ENCODE measurements at regions not wholly inside any gene's neighbourhood (a gene's known extent, or its start where the extent isn't known, plus 50 kb on each side); places are given as distances from the start of the nearest gene placed in this dataset.

DNA sequence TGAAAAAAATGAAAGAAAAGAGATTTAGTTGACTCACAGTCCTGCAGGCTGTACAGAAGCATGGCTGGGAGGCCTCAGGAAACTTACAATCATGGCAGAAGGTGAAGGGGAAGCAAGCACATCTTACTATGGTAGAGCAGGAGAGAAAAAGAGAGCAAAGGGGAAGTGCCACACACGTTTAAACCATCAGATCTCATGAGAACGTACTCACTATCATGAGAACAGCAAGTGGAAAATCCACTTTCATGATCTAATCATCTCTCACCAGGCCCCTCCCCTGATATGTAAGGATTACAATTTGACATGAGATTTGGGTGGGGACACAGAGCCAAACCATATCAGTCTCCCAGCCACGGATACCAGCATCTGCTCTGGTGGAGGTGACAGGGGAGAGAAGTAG lies 50.8 kb upstream of the CPOX start:
- peaks cover 0 to 8% (median 0%) of the 10 kb centered on the region in 7 donors for H3K27me3 ChIP-seq (replicated peaks in 1 of 7)
- no peaks in the 10 kb centered on the region for H3K36me3 ChIP-seq
- 61 to 82% (median 70%) methylated on average over 3 of the region's 3 CpGs for WGBS, 5 donors
- DNase-seq: no peak
- TF ChIP-seq POLR2A (IDR thresholded peaks at IDR 0.05) (no peak), POLR2AphosphoS5 (IDR thresholded peaks at IDR 0.05) (no peak)
- H3K4me3 ChIP-seq: no peak overlapping the region
- intact Hi-C loops (cut with DNase I; ENCODE audit: low total_unique reads): no loop called here
- peaks cover 0 to 1% (median 0%) of the 10 kb centered on the region in 8 donors for H3K9me3 ChIP-seq
- H3K4me1 ChIP-seq: no peaks in the 10 kb centered on the region
- no peak overlapping the region for H3K27ac ChIP-seq

DNA sequence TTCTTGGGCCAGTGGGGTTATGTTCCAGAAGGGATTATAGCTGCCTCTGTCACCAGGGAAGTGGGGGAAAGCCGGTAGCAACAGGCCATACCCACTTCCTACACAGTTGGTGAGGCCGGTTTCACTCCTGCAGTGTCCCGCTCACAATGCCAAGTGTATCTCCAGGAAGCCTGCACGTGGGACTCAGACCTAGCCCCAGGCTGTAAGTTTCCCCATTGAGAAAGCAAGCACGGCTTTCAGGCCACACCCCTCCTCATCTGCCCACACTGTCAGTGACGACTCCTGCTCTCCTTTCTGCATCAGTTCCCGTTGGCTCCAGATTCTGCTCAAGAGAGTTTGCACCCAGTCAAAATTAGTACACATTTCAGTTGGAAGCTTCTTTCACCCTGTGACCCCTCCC lies 51.6 kb upstream of the CPOX start:
- intact Hi-C loops (cut with DNase I; ENCODE audit: low total_unique reads): no loop called here
- no peak for DNase-seq
- H3K4me3 ChIP-seq: no peak overlapping the region
- no peaks in the 10 kb centered on the region for H3K9me3 ChIP-seq
- TF ChIP-seq, protein P1, sequence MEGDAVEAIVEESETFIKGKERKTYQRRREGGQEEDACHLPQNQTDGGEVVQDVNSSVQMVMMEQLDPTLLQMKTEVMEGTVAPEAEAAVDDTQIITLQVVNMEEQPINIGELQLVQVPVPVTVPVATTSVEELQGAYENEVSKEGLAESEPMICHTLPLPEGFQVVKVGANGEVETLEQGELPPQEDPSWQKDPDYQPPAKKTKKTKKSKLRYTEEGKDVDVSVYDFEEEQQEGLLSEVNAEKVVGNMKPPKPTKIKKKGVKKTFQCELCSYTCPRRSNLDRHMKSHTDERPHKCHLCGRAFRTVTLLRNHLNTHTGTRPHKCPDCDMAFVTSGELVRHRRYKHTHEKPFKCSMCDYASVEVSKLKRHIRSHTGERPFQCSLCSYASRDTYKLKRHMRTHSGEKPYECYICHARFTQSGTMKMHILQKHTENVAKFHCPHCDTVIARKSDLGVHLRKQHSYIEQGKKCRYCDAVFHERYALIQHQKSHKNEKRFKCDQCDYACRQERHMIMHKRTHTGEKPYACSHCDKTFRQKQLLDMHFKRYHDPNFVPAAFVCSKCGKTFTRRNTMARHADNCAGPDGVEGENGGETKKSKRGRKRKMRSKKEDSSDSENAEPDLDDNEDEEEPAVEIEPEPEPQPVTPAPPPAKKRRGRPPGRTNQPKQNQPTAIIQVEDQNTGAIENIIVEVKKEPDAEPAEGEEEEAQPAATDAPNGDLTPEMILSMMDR (IDR thresholded peaks at IDR 0.05 in 8 of 11, conservative IDR thresholded peaks at IDR 0.05 in 3 of 11): no peak
- TF ChIP-seq POLR2A (IDR thresholded peaks at IDR 0.05): no peak
- no peaks in the 10 kb centered on the region for H3K4me1 ChIP-seq
- no peaks in the 10 kb centered on the region for H3K36me3 ChIP-seq
- 66 to 86% (median 72%) methylated on average over 7 of the region's 7 CpGs for WGBS, 5 donors
- H3K27ac ChIP-seq: no peak overlapping the region
- H3K27me3 ChIP-seq (replicated peaks in 1 of 7): peaks cover 0 to 8% (median 0%) of the 10 kb centered on the region in 7 donors

DNA sequence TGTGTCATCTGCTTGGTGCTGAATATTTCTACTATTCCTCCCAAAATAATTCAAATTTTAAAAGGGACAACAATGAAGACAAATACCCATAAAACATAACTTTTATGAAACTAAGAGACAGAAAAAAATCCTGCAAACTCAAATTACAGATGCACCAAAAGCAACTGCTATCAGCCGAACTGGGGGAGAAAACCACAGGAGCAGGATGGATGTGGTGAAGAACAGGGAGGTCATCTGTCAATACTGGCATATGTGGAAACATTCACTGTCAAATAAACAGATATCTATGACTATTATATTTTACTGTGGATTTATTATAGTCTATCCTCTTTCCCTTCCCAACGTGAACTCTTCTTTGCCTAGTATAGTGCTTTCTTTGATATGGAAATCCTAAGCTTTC lies 53.3 kb upstream of the CPOX start:
- Histone ChIP-seq H3K27me3 (replicated peaks in 1 of 7) (peaks cover 0 to 8% (median 0%) of the 10 kb centered on the region in 7 donors), H3K36me3 (no peaks in the 10 kb centered on the region), H3K27ac (no peak overlapping the region), H3K9me3 (no peaks in the 10 kb centered on the region), H3K4me3 (no peak overlapping the region), H3K4me1 (no peaks in the 10 kb centered on the region)
- intact Hi-C loops (cut with DNase I; ENCODE audit: low total_unique reads): no loop called here
- TF ChIP-seq POLR2AphosphoS5 (IDR thresholded peaks at IDR 0.05) (no peak), POLR2A (IDR thresholded peaks at IDR 0.05) (no peak)
- TF ChIP-seq, protein P1 (IDR thresholded peaks at IDR 0.05 in 8 of 11, conservative IDR thresholded peaks at IDR 0.05 in 3 of 11): no peak
- 33 to 50% (median 44%) methylated on average over 2 of the region's 2 CpGs for WGBS, 5 donors
- no peak for DNase-seq

DNA sequence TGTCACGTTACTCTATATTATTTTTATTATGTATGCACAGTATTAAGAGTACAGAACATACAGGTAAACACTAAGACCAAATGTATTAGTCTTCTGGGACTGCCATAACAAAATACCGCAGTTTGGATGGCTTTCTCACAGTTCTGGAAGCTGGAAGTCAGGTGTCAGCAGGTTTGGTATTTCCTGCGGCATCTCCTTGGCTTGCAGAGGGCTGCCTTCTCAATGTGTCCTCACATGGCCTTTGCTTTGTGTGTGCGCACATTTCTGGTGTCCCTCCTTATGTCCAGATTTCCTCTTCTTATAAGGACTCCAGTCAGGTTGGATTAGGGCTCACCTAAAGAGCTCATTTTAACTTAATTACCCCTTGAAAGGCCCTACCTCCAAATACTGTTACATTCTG lies 53.8 kb upstream of the CPOX start:
- Histone ChIP-seq H3K27ac (no peak overlapping the region), H3K9me3 (no peaks in the 10 kb centered on the region), H3K27me3 (replicated peaks in 1 of 7) (peaks cover 0 to 8% (median 0%) of the 10 kb centered on the region in 7 donors), H3K4me1 (no peaks in the 10 kb centered on the region), H3K36me3 (no peaks in the 10 kb centered on the region), H3K4me3 (no peak overlapping the region)
- intact Hi-C loops (cut with DNase I; ENCODE audit: low total_unique reads): no loop called here
- TF ChIP-seq, protein P1 (IDR thresholded peaks at IDR 0.05 in 8 of 11, conservative IDR thresholded peaks at IDR 0.05 in 3 of 11): no peak
- TF ChIP-seq POLR2AphosphoS5 (IDR thresholded peaks at IDR 0.05) (no peak), POLR2A (IDR thresholded peaks at IDR 0.05) (no peak)
- WGBS, 5 donors: 76 to 86% (median 82%) methylated on average over 4 of the region's 4 CpGs
- no peak for DNase-seq
